NCI-H226 (cell line): ENCODE measurements at regions not wholly inside any gene's neighbourhood (a gene's known extent, or its start where the extent isn't known, plus 50 kb on each side); places are given as distances from the start of the nearest gene placed in this dataset.
"Not testable (repeated sequence)": the region's sequence is repeated elsewhere in the genome, so short reads cannot be mapped to it uniquely, and the experiment has no call there.

Experiments used
- DNase-seq: peaks from one replicate; pipeline ENCODE4 v3.0.0-alpha.2; 2015

- not testable (repeated sequence) for DNase-seq
Measured at GRCh38 chr16:16448423-16448822, 69.5 kb downstream of the NPIPA7 start.

GRCh38 chr16:16449712-16450237 is 70.8 kb downstream of the NPIPA7 start:
- DNase-seq = not testable (repeated sequence)

GRCh38 chr16:16451721-16452410 is 72.9 kb downstream of the NPIPA7 start:
- not testable (repeated sequence) for DNase-seq

GRCh38 chr16:16458579-16458978 is 79.6 kb downstream of the NPIPA7 start:
- not testable (repeated sequence) for DNase-seq

DNA sequence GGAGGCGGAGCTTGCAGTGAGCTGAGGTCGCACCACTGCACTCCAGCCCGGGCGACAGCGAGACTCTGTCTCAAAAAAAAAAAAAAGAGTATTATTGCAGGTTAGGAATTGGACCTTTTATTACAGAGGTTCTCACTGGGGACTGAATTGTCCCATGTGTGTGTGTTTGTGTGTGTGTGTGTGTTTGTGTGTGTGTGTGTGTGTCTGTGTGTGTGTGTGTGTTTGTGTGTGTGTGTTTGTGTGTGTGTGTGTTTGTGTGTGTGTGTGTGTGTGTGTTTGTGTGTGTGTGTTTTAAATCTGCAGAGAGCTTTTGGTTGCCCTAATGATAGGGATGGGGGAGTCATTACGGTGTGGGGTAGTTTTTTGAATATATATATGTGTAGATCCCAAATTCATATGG is 84.9 kb downstream of the NPIPA7 start:
- DNase-seq = not testable (repeated sequence)

- not testable (repeated sequence) for DNase-seq
Measured at GRCh38 chr16:16488919-16489318, 110.0 kb downstream of the NPIPA7 start.

DNA sequence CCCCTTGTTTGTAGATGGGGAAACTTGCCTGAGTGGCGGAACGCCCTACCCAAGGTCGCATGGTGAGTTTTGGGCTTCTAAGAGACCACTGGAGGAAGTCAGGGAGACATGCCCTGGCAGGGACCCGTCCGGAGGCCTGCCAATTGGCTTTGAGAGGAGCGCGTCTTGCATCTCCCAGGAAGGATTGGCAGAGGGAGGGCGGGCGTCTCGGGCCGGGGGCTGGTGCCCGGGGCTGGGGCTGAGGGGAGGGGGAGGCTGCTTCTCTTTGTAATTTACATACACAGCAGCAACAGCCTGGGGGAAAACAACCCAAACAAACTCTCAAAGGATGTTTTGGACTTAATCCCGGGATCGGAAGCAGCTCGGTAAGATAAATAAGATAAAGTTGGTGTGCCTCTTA is 110.5 kb downstream of the NPIPA7 start:
- DNase-seq = not testable (repeated sequence)

DNA sequence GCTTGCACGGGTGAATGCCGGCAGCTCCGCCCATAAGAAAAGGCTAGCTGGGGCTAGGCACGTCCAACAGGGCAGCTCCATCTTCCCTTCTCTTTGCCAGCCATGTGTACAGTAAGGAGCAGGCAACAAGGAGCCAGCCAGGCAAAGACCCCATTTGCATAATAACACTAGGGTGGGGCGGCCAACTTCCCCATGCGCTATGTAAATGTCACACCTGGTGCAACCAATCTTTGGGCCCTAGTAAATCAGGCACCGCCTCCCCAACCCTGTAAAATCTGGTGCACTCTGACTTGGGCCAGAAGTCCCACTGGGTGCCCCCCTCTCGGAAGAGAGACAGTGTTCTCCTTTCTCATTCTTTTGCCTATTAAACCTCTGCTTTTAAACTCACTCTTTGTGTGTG is 115.2 kb downstream of the NPIPA7 start:
- DNase-seq = not testable (repeated sequence)

GRCh38 chr16:16494998-16495397 is 116.1 kb downstream of the NPIPA7 start:
- not testable (repeated sequence) for DNase-seq

DNA sequence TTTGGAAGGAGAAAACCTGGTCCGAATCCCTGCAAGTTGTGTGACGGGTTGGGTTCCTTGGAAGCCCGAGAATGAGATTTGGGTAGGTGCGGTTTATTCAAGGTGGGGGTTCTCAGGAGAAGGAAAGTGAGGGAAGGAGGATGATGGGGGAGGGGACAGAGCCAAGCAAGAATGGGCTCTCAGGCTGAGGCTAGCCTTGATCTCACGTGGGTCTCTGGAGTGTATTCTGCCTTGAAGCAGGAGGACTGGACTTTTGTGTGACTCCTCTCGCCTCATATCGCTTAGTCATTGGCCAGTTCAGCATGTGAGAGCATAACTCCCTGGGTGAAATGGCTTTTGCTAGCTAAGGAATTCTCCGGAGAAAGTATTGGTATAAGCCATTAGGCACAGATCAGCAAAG is 120.9 kb downstream of the NPIPA7 start:
- not testable (repeated sequence) for DNase-seq

- not testable (repeated sequence) for DNase-seq
Measured at GRCh38 chr16:16507041-16507440, 128.1 kb downstream of the NPIPA7 start.

DNA sequence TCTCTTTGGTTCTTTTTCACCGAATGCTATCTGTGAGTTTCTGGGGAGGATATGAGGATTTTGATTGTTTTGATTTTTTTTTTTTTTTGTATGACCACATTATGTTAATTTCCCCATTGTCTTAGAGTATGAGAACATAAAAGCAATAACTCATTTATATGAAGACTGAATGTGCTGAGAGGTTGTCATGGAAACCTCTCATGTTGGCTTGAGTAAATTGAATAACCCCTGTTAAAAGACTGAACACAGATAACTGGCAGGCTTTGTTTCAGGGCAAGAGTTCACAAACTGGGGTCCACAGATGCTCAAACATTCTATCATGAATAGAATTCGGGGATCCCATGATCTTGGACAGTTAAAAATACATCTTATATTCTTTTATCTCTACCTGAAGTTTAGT is 129.4 kb downstream of the NPIPA7 start:
- DNase-seq = not testable (repeated sequence)

DNA sequence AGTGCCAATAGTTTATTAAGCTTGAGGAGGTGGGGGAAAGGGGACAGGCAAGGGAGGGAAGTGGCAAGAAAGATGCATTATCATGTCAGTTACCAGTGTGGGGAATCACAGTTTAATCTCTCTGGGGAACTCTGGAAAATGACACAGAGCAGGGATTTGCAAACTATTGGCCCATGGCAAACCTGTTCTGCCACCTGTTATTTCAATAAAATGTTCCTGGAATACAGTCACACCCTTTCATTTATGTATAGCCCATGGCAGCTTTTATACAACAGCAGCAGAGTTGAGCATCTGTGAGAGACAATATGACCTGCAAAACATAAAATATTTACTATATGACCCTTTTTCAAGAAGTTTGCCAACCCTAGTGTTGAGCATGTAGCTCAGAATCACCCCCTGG is 140.5 kb downstream of the NPIPA7 start:
- DNase-seq = not testable (repeated sequence)

DNA sequence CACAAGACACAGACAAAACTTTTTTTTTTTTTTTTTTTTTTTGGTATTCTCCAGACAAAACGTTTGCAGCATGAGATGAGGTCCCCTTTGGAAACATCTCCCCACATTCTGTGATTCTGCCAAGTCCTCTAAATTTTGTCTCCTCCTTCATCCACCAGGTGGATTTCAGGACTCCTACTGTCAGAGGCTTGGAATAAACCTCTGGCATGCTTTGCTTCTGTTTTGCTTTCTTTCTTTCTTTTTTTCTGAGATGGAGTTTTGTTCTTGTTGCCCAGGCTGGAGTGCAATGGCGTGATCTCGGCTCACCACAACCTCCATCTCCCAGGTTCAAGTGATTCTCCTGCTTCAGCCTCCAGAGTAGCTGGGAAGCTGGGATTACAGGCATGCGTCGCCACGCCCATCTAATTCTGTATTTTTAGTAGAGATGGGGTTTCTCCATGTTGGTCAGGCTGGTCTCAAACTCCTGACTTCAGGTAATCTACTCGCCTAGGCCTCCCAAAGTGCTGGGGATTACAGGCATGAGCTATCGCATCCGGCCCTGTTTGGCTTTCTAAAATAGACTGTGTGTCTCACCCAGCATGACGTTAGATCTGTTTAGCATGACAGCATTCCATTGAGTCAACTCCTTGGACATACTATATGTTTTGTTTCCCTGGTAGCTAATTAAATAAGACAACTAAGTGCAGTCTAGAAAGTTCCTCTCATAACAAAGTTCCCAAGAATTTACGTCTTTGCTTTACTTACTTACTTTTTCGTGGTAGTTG is 142.5 kb downstream of the NPIPA7 start:
- not testable (repeated sequence) for DNase-seq

DNA sequence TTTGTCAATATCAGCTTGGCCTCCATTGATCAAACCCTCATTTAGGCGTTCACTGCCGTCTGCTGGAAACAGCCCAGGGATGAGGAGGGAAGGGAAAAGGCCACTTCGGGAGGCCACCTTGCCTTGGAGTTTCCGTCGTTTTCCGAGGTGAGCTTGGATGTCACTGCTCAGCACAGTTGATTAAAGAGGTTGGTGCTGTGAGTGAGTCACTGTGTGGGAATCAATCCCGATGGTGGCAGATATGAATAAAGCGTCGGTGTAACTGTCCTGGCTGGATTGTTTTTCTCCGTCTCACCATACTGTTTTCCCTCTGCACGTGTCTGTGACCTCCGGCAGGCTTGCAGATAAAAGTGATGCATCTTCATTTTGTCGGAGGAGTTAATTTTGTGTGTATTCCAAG is 148.1 kb downstream of the NPIPA7 start:
- not testable (repeated sequence) for DNase-seq

DNA sequence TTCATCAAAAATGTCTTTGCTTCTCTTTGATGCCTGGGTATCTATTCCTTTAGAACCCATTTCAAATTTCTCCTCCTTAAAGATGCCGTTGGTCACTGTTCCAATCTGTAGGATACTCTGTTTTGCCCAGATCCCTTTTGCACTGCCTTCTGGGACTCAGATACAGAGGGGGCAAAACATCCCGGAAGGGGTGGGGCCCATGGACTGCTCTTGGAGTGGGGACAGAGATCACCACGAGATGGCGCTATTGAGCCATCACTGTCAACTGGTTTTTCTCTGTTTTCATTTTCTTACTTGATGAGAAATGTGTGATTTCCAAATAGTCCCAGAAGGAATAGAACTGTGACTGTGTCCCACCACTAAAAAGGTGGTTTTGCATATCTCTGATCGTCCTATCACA is 151.8 kb downstream of the NPIPA7 start:
- DNase-seq = not testable (repeated sequence)

DNA sequence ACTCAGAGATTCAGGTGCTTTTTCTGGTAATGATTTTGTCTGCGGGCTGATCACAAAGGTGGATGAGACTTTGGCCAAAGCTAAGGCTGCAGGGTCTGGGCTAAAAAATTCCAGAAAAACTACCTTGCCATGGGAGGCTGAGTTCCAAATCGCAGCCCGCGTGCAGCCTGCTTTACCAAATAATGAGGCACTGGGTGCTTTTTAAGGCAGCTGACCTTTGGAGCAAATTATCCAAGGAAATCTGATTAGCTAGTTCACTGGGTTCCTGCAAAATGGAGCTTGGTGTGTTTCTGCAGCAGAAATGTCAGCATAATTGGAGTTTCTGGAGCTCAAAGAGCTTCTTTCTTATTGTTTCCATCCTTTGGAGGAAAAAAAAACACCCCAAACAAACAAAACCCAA is 156.6 kb downstream of the NPIPA7 start:
- DNase-seq = not testable (repeated sequence)

DNA sequence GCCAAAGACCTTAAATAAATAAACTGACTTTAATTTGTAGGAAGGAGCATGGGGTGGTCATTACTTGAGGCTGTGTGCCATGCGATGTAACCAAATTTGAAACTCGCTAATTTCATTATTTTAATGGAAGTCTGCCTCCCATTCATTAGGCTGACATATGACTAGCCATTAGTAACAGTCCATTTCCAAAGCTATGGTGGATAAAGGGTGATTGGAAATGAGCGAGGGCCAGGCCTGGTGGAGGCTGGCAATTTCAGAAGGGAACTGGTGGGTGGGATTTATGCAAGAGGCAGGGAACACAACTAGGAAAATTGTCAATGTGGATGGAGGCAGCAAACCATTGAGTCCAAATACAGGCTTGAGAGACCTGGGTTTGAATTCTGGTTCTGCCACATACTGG is 157.2 kb downstream of the NPIPA7 start:
- not testable (repeated sequence) for DNase-seq

- DNase-seq = not testable (repeated sequence)
Measured at GRCh38 chr16:16549710-16550109, 170.8 kb downstream of the NPIPA7 start.

DNA sequence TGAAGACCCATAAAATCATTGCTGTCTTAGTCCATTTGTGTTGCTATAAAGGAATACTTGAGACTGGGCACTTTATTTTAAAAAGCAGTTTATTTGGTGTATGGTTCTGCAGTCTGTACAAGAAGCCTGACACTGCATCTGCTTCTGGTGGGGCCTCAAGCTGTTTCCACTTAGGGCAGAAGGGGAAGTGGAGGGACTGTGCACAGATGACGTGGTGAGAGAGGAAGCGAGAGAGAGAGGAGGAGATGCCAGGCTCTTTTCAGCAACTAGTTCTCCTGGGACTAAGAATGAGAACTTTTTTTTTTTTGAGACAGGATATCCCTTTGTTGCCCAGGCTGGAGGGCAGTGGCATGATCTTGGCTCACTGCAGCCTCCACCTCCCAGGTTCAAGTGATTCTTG is 171.9 kb downstream of the NPIPA7 start:
- not testable (repeated sequence) for DNase-seq

GRCh38 chr16:16552819-16553340 is 173.9 kb downstream of the NPIPA7 start:
- DNase-seq = not testable (repeated sequence)

DNA sequence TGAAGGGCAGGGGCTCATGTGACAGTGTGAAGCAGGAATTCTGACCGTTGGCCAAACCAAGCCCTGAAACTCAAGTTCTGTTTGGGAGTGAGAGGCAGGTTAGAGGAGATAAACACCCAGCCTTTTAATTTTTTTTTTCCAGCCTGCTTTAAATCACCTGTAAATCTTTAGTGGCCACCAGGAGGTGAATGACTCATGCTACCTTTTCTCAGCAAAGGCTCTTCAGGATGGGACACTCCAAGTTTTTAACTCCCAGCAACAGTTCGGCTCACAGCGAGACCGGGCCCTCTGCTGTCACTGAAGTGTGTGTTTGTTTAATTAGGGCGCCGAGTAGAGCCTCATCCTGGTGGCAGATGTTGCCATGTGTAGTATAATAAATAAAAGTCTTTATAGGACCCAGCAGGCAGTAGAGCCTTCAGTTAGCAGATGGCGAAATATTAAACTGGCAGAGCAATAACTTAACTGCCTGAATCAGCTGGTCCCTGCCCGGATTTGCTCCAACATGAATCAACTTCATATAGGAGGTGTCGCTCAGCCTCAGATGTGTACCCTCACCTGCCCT is 180.3 kb downstream of the NPIPA7 start:
- DNase-seq = not testable (repeated sequence)

DNA sequence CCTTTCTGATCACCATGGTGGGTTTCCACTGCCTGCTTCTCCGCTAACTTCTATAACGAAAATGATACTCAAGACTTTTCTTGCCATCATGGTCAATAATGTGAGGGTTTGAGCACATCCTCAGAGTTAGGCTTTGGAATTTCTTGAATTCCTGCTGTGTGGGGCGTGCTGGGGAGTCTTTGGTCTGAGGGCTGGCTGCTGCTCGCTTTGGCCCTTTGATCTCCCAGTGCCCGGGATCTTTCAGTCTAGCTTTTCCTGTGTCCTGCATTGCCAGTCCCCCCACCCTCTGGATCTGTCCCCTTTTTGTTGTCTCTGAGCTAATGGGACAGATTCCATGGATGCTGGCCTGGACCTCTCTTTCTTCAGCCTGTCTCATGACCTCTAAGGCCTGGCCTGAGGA is 182.6 kb downstream of the NPIPA7 start:
- not testable (repeated sequence) for DNase-seq
